SK-N-MC (cell line): ENCODE measurements at regions not wholly inside any gene's neighbourhood (a gene's known extent, or its start where the extent isn't known, plus 50 kb on each side); places are given as distances from the start of the nearest gene placed in this dataset.

ENCODE experiments used
- EZH2 ChIP-seq: fragments of 200-600 bp; sonication (generic); IDR thresholded peaks from one replicate; pipeline ENCODE4 v1.6.1; 2017; ENCODE audit warnings: antibody characterized with exemption
- FOXP2 ChIP-seq: optimal IDR thresholded peaks from 2 replicates; pipeline ENCODE3; 2011; ENCODE audit warnings: mild to moderate bottlenecking, moderate library complexity; ENCODE audit not compliant: insufficient read depth; ENCODE audit errors: extremely low read length, control extremely low read depth
- POLR2AphosphoS5 ChIP-seq: IDR thresholded peaks from 2 replicates; pipeline ENCODE4 v1.6.1; 2012; ENCODE audit warnings: mild to moderate bottlenecking, low read depth, low read length, borderline replicate concordance

GRCh38 chr11:13065200-13065787 is 56.2 kb downstream of the RASSF10 start:
- no peak for TF ChIP-seq EZH2
- no peak for TF ChIP-seq POLR2AphosphoS5
- no peak for TF ChIP-seq FOXP2
